Skeletal muscle tissue (tissue), 3 donors: ENCODE measurements at regions not wholly inside any gene's neighbourhood (a gene's known extent, or its start where the extent isn't known, plus 50 kb on each side); places are given as distances from the start of the nearest gene placed in this dataset.

Source experiments
- H3K27ac ChIP-seq: one replicate; pipeline ENCODE4 v1.7.0; 2013; ENCODE audit warnings: mild to moderate bottlenecking, low read depth, low read length, inconsistent platforms
- H3K27me3 ChIP-seq, 3 donors: one replicate each; pipeline ENCODE4 v1.7.0; 2013; ENCODE audit warnings: low read length in 3 of 3; ENCODE audit not compliant: control insufficient read depth in 3 of 3, insufficient read depth in 3 of 3
- H3K36me3 ChIP-seq, 3 donors: one replicate each; pipeline ENCODE4 v1.7.0; 2013; ENCODE audit warnings: low read length in 3 of 3; ENCODE audit not compliant: control insufficient read depth in 3 of 3, insufficient read depth in 3 of 3
- H3K4me1 ChIP-seq, 3 donors: one replicate each; pipeline ENCODE4 v1.7.0; 2013; ENCODE audit warnings: low read length in 3 of 3, mild to moderate bottlenecking in 3 of 3; ENCODE audit not compliant: control insufficient read depth in 3 of 3, insufficient read depth in 3 of 3
- H3K4me3 ChIP-seq, 3 donors: one replicate each; pipeline ENCODE4 v1.7.0; 2013; ENCODE audit warnings: low read length in 3 of 3
- H3K9ac ChIP-seq, 3 donors: one replicate each; pipeline ENCODE4 v1.7.0; 2013; ENCODE audit warnings: low read length in 3 of 3, mild to moderate bottlenecking in 3 of 3, moderate library complexity in 2 of 3, low read depth in 1 of 3
- H3K9me3 ChIP-seq, 3 donors: one replicate each; pipeline ENCODE4 v1.7.0; 2013; ENCODE audit warnings: low read length in 3 of 3; ENCODE audit not compliant: control insufficient read depth in 3 of 3
- donor health status: Osteomylitis.

- H3K9ac ChIP-seq, result no peak overlapping the region
- H3K36me3 ChIP-seq, result no peaks in the 10 kb centered on the region
- peak overlapping the region in 1 of 3 donors; percentile 30 for H3K4me3 ChIP-seq
- no peak overlapping the region for H3K27ac ChIP-seq
- H3K9me3 ChIP-seq, result no peaks in the 10 kb centered on the region
- H3K4me1 ChIP-seq, result peaks cover 5 to 16% (median 7%) of the 10 kb centered on the region in 3 donors
- peaks cover 0 to 28% (median 3%) of the 10 kb centered on the region in 3 donors for H3K27me3 ChIP-seq
Measured at GRCh38 chr20:59455402-59456341, 148.7 kb upstream of the PHACTR3 start.

- peaks cover 5 to 16% (median 7%) of the 10 kb centered on the region in 3 donors for H3K4me1 ChIP-seq
- H3K27ac ChIP-seq, result no peak overlapping the region
- H3K9ac ChIP-seq, result no peak overlapping the region
- H3K9me3 ChIP-seq, result no peaks in the 10 kb centered on the region
- H3K27me3 ChIP-seq, result peaks cover 6 to 32% (median 6%) of the 10 kb centered on the region in 3 donors
- no peaks in the 10 kb centered on the region for H3K36me3 ChIP-seq
- H3K4me3 ChIP-seq, result no peak overlapping the region
Measured at GRCh38 chr20:59456342-59457279, 147.7 kb upstream of the PHACTR3 start.

- no peak overlapping the region for H3K4me3 ChIP-seq
- peaks cover 5 to 7% (median 5%) of the 10 kb centered on the region in 3 donors for H3K4me1 ChIP-seq
- H3K9me3 ChIP-seq, result no peaks in the 10 kb centered on the region
- H3K36me3 ChIP-seq, result no peaks in the 10 kb centered on the region
- H3K27ac ChIP-seq, result no peak overlapping the region
- H3K27me3 ChIP-seq, result peaks cover 6 to 32% (median 8%) of the 10 kb centered on the region in 3 donors
- no peak overlapping the region for H3K9ac ChIP-seq
Measured at GRCh38 chr20:59458645-59459044, 145.7 kb upstream of the PHACTR3 start.

GRCh38 chr20:59459586-59459985 lies 144.8 kb upstream of the PHACTR3 start:
- Histone ChIP-seq H3K27ac (no peak overlapping the region), H3K9ac (no peak overlapping the region), H3K4me3 (no peak overlapping the region), H3K9me3 (no peaks in the 10 kb centered on the region), H3K27me3 (peaks cover 6 to 32% (median 10%) of the 10 kb centered on the region in 3 donors), H3K4me1 (peaks cover 5 to 7% (median 5%) of the 10 kb centered on the region in 3 donors), H3K36me3 (no peaks in the 10 kb centered on the region)

- Histone ChIP-seq H3K36me3 (no peaks in the 10 kb centered on the region), H3K27me3 (peaks cover 6 to 32% (median 10%) of the 10 kb centered on the region in 3 donors), H3K4me3 (no peak overlapping the region), H3K27ac (no peak overlapping the region), H3K9ac (no peak overlapping the region), H3K4me1 (peaks cover 3% of the 10 kb centered on the region in 3 donors), H3K9me3 (no peaks in the 10 kb centered on the region)
Measured at GRCh38 chr20:59460352-59460751, 144.0 kb upstream of the PHACTR3 start.

- Histone ChIP-seq H3K9ac (no peak overlapping the region), H3K4me1 (no peaks in the 10 kb centered on the region), H3K9me3 (no peaks in the 10 kb centered on the region), H3K36me3 (no peaks in the 10 kb centered on the region), H3K4me3 (no peak overlapping the region), H3K27ac (no peak overlapping the region), H3K27me3 (peaks cover 6 to 29% (median 10%) of the 10 kb centered on the region in 3 donors)
Measured at GRCh38 chr20:59461526-59461925, 142.8 kb upstream of the PHACTR3 start.

GRCh38 chr20:59462249-59462648 lies 142.1 kb upstream of the PHACTR3 start:
- H3K27me3 ChIP-seq, result peaks cover 6 to 22% (median 10%) of the 10 kb centered on the region in 3 donors
- no peaks in the 10 kb centered on the region for H3K9me3 ChIP-seq
- no peak overlapping the region for H3K27ac ChIP-seq
- no peaks in the 10 kb centered on the region for H3K36me3 ChIP-seq
- H3K9ac ChIP-seq, result no peak overlapping the region
- H3K4me1 ChIP-seq, result no peaks in the 10 kb centered on the region
- H3K4me3 ChIP-seq, result no peak overlapping the region

GRCh38 chr20:59463541-59463940 lies 140.8 kb upstream of the PHACTR3 start:
- Histone ChIP-seq H3K36me3 (no peaks in the 10 kb centered on the region), H3K27me3 (peaks cover 6 to 18% (median 10%) of the 10 kb centered on the region in 3 donors), H3K27ac (no peak overlapping the region), H3K4me3 (no peak overlapping the region), H3K9me3 (no peaks in the 10 kb centered on the region), H3K9ac (no peak overlapping the region), H3K4me1 (no peaks in the 10 kb centered on the region)

- no peak overlapping the region for H3K4me3 ChIP-seq
- no peak overlapping the region for H3K27ac ChIP-seq
- peaks cover 0 to 8% (median 7%) of the 10 kb centered on the region in 3 donors for H3K27me3 ChIP-seq
- H3K36me3 ChIP-seq, result no peaks in the 10 kb centered on the region
- no peaks in the 10 kb centered on the region for H3K4me1 ChIP-seq
- H3K9me3 ChIP-seq, result no peaks in the 10 kb centered on the region
- H3K9ac ChIP-seq, result no peak overlapping the region
Measured at GRCh38 chr20:59466107-59466815, 138.1 kb upstream of the PHACTR3 start.
